Esophagus muscularis mucosa (tissue), 4 donors: ENCODE measurements at regions not wholly inside any gene's neighbourhood (a gene's known extent, or its start where the extent isn't known, plus 50 kb on each side); places are given as distances from the start of the nearest gene placed in this dataset.

Source experiments
- EP300 ChIP-seq: sonication (generic); formaldehyde crosslinking; IDR thresholded peaks from one replicate; pipeline ENCODE4 v1.6.1; 2017; ENCODE audit warnings: antibody characterized with exemption
- POLR2A ChIP-seq: fragments of 450-650 bp; IDR thresholded peaks from one replicate; pipeline ENCODE4 v1.6.1; 2017; ENCODE audit warnings: antibody characterized with exemption, moderate library complexity, mild to moderate bottlenecking, low read depth
- POLR2AphosphoS5 ChIP-seq, 2 donors: sonication (generic); formaldehyde crosslinking; IDR thresholded peaks; one replicate each; pipeline ENCODE4 v1.6.1; 2017; ENCODE audit warnings: antibody characterized with exemption in 2 of 2
- TF ChIP-seq, protein P1 (sequence below), 3 experiments: fragments of 200-600 bp in 2 of 3; fragments of 450-650 bp in 1 of 3; sonication (generic) in 2 of 3; IDR thresholded peaks; one replicate each; pipeline ENCODE4 v1.5.1; 2017 to 2019; ENCODE audit warnings: antibody characterized with exemption in 3 of 3, mild to moderate bottlenecking in 2 of 3, moderate library complexity in 1 of 3

DNA sequence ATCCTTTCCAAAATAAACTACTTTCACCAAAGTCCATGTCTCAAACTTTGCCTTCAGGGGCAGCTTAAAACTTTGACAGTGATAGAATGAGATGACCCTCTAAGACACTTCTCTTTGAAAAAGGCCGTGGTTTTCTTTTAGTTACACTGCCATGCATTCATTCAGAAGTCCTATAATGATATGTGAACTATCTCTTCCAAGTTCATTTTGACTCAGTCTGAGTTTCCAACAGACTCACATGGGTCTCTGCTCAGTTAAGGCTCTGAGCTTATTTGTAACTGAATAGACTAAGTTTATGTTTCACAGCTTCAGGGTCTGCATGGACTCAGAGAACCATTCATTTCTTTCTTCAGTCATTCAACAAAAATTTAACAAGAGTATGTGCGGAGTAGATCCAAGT, 208.9 kb upstream of the PRSS1 start:
- TF ChIP-seq, protein P1, sequence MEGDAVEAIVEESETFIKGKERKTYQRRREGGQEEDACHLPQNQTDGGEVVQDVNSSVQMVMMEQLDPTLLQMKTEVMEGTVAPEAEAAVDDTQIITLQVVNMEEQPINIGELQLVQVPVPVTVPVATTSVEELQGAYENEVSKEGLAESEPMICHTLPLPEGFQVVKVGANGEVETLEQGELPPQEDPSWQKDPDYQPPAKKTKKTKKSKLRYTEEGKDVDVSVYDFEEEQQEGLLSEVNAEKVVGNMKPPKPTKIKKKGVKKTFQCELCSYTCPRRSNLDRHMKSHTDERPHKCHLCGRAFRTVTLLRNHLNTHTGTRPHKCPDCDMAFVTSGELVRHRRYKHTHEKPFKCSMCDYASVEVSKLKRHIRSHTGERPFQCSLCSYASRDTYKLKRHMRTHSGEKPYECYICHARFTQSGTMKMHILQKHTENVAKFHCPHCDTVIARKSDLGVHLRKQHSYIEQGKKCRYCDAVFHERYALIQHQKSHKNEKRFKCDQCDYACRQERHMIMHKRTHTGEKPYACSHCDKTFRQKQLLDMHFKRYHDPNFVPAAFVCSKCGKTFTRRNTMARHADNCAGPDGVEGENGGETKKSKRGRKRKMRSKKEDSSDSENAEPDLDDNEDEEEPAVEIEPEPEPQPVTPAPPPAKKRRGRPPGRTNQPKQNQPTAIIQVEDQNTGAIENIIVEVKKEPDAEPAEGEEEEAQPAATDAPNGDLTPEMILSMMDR (IDR thresholded peaks at IDR 0.05), result no peak
- TF ChIP-seq POLR2A (no peak), EP300 (no peak), POLR2AphosphoS5 (IDR thresholded peaks at IDR 0.05) (no peak)
